Cerebellar nuclear complex (tissue), 1 donor: ENCODE measurements at regions not wholly inside any gene's neighbourhood (a gene's known extent, or its start where the extent isn't known, plus 50 kb on each side); places are given as distances from the start of the nearest gene placed in this dataset.
"Not testable (repeated sequence)": the region's sequence is repeated elsewhere in the genome, so short reads cannot be mapped to it uniquely, and the experiment has no call there.

Source experiments
- DNase-seq, 2 experiments: peaks; one replicate each; lab custom pipeline; 2025; lab: John Stamatoyannopoulos, UW

- DNase-seq = no peak
Observed at GRCh38 chr14:66272221-66272620, 213.9 kb upstream of the CCDC196 start.

- DNase-seq = no peak
Observed at GRCh38 chr14:66273261-66273832, 212.8 kb upstream of the CCDC196 start.

DNA sequence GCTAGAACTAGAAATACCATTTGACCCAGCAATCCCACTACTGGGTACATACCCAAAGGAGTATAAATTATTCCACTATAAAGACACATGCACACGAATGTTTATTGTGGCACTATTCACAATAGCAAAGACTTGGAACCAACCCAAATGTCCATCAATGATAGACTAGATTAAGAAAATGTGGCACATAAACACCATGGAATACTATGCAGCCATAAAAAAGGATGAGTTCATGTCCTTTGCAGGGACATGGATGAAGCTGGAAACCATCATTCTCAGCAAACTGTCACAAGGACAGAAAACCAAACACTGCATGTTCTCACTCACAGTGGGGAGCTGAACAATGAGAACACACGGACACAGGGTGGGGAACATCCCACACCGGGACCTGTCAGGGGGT, 207.8 kb upstream of the CCDC196 start:
- DNase-seq = not testable (repeated sequence)

DNA sequence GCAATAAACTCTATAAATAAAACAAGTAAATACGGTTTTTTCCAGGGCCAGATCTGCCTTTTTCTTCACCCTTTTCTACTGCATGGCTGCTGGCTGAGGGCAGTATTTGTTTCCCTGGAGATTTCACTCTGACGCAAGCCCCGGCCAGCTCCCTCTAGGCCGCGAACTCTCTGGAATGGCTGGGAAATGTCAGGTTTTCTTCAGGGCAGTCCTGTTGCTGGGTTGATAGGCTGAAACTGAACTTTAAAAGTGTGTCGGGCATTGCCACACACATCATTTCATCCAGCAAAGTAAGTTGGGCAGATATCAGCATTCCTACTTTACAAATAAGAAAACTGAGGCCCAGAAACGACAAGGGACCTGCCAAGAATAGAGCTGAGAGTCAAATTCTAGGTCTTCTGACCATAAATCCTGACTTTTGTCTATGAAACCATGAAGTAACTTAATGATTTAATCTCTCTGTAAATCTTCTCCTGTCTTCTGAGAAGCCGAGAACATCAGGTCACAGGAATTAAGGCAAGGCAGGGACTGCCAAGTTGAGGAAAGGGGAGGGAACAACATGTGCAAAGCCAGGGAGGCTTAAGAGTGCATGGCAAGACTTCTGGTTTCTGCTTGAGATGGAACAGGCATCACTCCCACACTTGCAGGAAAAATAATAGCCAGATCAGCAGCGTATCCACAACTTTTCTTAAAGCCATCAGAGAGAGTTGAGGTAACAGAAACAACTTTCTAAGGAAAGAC, 205.0 kb upstream of the CCDC196 start:
- DNase-seq = no peak

DNA sequence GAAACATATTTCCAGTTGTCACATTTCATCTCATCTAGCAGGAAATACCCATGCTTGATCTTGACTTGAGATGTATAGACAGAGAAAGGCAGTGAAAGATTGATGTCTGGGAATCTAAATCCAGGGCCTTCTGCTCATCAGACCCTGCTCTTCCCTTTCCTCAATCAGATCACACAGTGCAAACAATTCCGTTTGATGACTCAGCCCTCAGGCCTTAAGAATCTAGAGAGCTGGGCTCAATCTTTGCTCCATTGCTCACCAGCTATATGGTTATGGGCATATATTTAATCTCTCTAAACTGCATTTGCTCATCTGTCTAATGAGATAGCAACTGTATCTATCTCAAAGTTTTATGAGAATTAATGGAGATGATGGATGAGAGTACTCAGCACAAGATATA, 201.8 kb upstream of the CCDC196 start:
- DNase-seq = no peak

- DNase-seq = no peak
Observed at GRCh38 chr14:66288511-66288910, 197.7 kb upstream of the CCDC196 start.

DNA sequence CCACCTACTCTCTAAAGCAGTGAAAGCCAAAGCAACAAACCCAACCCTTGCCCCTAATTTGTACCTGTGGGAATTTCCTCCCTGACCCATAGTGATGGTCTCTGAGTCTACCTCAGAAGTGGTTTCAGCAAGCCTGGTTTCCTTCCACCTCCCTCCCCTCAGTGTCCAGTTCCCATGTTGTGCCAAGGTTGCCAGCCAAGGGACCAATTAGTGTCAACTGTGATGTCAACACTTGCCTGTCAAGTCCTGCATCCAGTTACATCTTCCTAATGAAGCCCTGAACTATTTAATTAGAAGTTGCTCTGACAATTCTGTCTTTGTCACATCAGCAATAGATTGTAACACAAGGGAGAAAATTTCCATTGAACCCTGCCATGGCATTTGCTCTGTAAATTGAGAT, 194.4 kb upstream of the CCDC196 start:
- no peak for DNase-seq

DNA sequence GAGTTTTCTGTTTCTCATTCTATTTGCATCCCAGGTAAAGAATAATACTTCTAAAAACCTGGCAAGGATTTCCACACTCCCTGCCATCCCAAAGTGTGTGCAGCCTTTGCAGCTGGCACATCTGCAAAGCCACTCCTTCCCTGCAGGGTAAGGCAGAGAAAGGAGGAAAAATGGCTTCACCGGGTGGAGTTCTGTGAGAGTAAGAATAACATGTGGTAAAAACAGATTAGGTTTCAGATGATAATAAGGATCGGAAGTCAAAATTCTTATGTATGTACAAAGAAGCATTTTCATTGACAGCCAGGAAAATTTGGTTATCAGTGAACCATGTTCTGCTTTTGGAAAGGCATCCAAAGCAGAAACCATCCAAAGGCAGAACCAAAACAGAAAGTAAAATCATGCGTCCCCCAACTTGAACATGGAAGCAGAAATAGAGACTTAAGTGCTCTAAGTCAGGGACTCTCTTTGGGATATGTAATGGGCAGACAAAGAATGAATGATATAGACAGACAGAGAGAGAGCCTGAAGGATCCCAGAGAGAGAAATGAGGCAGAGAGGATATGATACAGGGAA, 192.6 kb upstream of the CCDC196 start:
- no peak for DNase-seq

DNA sequence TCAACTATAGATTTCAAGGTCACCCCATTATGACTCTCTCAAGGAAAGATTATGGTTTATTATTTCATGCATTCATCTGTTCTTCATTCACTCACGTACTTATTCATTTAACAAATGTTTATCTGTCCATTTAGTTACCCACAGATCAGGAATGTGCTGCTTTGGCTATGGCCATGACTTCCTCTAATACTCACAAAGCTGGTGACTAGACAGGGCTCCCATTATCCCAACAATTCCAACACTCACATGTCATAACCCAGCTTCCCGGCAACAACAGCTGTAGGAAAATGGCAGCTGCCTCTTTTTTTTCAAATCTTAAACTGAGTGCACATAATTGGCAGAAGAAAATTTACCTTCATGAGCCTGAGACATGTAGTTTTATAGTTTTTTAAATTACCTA, 190.8 kb upstream of the CCDC196 start:
- DNase-seq = no peak

DNA sequence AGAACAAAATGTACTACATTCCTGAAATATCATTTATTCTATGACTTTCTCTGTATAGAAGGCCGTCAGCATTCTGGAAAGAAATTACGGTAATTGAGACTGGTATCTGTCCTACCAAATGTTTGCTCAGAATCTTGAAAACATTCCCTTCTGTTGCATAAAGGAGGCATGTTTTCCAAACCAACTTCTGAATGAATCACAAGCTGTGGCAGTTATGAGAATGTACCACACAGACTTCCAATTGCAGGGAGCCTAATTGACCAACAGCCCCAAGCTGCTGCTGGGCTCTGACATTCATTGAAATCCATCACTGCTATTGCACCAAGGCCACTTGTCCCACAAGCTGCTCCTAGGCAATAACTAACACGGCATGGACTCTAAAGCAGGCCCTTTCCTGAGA, 185.3 kb upstream of the CCDC196 start:
- no peak for DNase-seq

- no peak for DNase-seq
Observed at GRCh38 chr14:66306101-66306500, 180.1 kb upstream of the CCDC196 start.

DNA sequence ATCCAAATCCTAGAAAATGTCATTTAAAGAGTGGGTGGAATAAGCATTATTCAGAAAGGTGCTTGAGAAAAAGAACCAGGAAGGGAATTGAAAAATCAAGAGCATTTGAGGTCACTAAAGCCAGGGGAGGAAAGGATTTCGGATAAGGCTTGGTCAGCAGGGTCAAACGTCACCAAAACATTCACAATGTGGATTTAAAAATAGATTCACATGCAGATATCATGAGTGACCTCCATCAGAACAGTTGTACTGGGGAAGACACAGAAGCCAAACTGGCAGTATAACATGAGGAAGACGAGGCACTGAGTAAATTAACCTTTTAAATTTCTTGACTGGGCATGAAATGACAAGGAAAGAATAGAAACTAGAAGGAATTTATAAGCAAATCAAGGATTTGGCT, 175.1 kb upstream of the CCDC196 start:
- DNase-seq = no peak

DNA sequence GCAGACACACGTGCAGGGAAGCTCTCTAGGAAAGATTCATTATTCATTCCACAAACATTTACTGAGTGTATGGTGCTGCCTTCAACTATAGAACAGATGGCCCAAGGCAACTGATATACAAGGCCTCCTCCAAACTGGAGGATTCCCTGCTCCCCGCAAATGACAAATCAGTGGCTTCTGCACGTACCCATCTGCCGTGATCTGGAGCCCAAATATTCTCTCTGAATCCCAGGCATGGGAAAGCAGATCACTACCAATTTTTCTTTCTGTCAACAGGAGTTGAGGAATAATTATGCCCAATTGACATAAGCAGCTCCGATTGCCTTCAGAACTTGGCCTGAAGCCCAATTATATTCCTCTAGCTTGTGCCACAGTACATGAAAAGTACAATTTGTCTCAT, 174.2 kb upstream of the CCDC196 start:
- DNase-seq = no peak

GRCh38 chr14:66312451-66312850, 173.7 kb upstream of the CCDC196 start:
- no peak for DNase-seq

DNA sequence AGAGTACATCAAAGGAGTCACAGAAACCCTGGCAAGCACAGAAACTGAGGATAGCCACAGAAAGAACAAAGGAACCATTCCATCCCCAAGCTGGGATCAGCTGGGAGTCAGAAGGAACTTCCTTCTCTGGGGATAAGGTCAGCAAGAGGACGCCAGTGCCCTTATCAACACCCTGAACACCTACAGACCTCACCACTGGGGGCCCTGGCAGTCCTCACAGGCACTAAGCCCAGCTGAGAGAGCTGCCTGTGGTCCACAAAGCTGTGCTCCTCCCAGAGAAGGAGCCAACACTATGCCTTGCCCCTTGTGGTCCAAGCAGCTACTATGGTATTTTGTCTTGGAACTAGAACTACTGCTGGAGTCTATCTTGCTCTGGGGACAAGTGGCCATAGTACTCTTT, 171.1 kb upstream of the CCDC196 start:
- DNase-seq = no peak

DNA sequence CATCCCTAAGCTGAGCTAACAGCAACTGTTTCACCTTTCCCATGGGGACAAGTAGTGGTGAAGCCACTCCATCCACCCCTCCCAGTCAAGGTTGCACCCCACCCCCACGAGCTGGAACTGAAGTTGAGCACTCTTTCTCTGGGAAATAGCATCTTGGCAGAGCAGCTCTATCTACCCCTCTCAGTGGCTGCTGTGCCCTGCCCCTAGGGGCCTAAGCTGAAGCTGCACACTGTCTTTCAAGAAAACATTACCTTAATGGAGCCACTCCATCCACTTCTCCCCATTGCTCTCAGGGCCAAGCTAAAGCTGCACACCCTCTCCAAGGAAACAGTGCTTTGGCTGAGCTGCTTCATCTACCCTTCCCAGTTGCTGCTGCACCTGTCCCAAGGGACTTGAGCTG, 170.6 kb upstream of the CCDC196 start:
- DNase-seq = no peak

GRCh38 chr14:66322564-66322963, 163.6 kb upstream of the CCDC196 start:
- DNase-seq = no peak

GRCh38 chr14:66330228-66330627, 155.9 kb upstream of the CCDC196 start:
- DNase-seq = no peak

- no peak for DNase-seq
Observed at GRCh38 chr14:66330916-66331315, 155.3 kb upstream of the CCDC196 start.

- DNase-seq = not testable (repeated sequence)
Observed at GRCh38 chr14:66333293-66333692, 152.9 kb upstream of the CCDC196 start.

GRCh38 chr14:66341239-66341638, 144.9 kb upstream of the CCDC196 start:
- no peak for DNase-seq

DNA sequence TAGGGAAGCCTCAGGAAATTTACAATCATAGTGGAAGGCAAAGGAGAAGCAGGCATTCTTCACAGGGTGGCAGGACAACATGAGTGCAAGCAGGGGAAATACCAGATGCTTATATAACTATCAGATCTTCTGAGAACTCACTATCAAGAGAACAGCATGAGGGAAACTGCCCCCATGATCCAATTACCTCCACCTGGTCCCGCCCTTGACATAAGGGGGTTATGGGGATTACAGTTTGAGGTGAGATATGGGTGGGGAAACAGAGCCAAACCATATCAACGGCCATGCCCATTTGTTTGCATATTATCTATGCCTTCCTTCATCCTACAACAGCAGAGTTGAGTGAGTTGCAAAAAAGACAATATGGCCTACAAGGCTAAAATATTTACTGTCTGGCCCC, 140.2 kb upstream of the CCDC196 start:
- no peak for DNase-seq

GRCh38 chr14:66351310-66351709, 134.9 kb upstream of the CCDC196 start:
- DNase-seq = no peak

DNA sequence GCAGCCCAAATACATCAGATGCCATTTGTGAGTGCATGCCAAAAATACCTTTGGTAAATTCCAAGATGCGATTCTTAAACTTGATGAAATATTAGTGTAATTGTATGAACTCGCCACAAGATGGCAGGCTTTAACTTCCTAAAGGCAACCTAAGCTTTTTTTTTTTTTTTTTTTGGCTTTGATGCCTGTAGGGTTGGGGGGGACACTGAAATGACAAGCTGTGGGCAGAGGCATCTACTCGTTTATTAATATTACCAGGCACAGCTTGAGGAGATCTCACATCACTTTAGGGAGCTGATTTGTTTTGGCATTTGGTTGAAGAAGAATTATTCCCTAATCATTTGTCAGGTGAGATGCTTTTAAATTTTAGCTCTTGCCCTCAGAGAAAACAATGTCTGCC, 126.7 kb upstream of the CCDC196 start:
- peak; percentile 19 to 66 for DNase-seq
